Esophagus muscularis mucosa (tissue), 4 donors: ENCODE measurements at regions not wholly inside any gene's neighbourhood (a gene's known extent, or its start where the extent isn't known, plus 50 kb on each side); places are given as distances from the start of the nearest gene placed in this dataset.

Source experiments
- EP300 ChIP-seq: sonication (generic); formaldehyde crosslinking; IDR thresholded peaks from one replicate; pipeline ENCODE4 v1.6.1; 2017; ENCODE audit warnings: antibody characterized with exemption
- POLR2A ChIP-seq: fragments of 450-650 bp; IDR thresholded peaks from one replicate; pipeline ENCODE4 v1.6.1; 2017; ENCODE audit warnings: antibody characterized with exemption, moderate library complexity, mild to moderate bottlenecking, low read depth
- POLR2AphosphoS5 ChIP-seq, 2 donors: sonication (generic); formaldehyde crosslinking; IDR thresholded peaks; one replicate each; pipeline ENCODE4 v1.6.1; 2017; ENCODE audit warnings: antibody characterized with exemption in 2 of 2
- TF ChIP-seq, protein P1 (sequence below), 3 experiments: fragments of 200-600 bp in 2 of 3; fragments of 450-650 bp in 1 of 3; sonication (generic) in 2 of 3; IDR thresholded peaks; one replicate each; pipeline ENCODE4 v1.5.1; 2017 to 2019; ENCODE audit warnings: antibody characterized with exemption in 3 of 3, mild to moderate bottlenecking in 2 of 3, moderate library complexity in 1 of 3

DNA sequence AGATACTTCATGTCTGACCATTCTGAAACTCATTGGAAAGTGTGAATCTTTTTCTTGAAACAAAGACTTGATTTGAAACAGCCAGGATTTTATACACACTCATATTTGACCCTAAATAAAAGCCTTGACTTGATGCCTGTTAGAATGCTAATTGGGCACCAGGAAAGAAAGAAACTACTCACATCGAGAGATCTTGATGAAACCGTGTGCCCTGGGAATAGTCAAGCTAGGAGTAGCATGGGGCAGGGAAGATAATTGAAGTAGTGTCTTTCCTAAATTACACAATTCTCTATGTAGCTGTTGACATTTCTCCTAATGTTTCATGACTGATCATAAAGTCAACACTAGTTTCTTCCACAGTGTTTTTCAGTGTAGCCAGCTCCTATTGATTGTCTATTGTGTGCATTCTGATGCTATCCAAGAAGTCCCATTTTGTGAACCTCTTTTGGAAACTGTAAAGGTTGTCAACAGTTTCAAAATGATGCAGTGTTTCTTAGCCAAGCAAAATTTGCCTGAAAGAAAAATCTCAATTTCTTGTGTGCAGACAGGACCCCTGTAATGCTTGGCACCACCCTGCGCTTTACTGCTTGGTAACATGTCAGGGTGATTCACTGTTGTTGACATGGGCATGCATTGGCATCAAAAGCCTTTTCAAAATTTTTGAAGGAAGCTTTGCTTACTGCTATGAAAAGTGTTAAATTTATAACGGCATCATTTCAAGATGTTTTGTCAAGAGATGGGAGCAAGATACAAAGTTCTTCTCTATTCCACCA, 52.5 kb upstream of the OTOL1 start:
- no peak for TF ChIP-seq POLR2AphosphoS5 (IDR thresholded peaks at IDR 0.05)
- no peak for TF ChIP-seq POLR2A
- no peak for TF ChIP-seq EP300
- TF ChIP-seq, protein P1, sequence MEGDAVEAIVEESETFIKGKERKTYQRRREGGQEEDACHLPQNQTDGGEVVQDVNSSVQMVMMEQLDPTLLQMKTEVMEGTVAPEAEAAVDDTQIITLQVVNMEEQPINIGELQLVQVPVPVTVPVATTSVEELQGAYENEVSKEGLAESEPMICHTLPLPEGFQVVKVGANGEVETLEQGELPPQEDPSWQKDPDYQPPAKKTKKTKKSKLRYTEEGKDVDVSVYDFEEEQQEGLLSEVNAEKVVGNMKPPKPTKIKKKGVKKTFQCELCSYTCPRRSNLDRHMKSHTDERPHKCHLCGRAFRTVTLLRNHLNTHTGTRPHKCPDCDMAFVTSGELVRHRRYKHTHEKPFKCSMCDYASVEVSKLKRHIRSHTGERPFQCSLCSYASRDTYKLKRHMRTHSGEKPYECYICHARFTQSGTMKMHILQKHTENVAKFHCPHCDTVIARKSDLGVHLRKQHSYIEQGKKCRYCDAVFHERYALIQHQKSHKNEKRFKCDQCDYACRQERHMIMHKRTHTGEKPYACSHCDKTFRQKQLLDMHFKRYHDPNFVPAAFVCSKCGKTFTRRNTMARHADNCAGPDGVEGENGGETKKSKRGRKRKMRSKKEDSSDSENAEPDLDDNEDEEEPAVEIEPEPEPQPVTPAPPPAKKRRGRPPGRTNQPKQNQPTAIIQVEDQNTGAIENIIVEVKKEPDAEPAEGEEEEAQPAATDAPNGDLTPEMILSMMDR (IDR thresholded peaks at IDR 0.05), result no peak
